Activated CD8-positive, alpha-beta T cell treated with anti-CD3 and anti-CD28 coated beads for 36 hours (primary cell): ENCODE measurements at regions not wholly inside any gene's neighbourhood (a gene's known extent, or its start where the extent isn't known, plus 50 kb on each side); places are given as distances from the start of the nearest gene placed in this dataset.

Source experiments
- ATAC-seq: fragments of 200-7000 bp; cut with Tn5 transposase; one replicate; pipeline ENCODE4 v1.10.0; 2021; ENCODE audit warnings: mild to moderate bottlenecking, moderate library complexity
- CTCF ChIA-PET: fragments of 350-600 bp; sonication (Branson Sonifier 250); formaldehyde crosslinking; loops from one replicate; lab custom pipeline; 2021; ENCODE audit warnings: antibody characterized with exemption; lab: Charles Lee
- POLR2A ChIA-PET: fragments of 350-600 bp; sonication (Branson Sonifier 250); formaldehyde crosslinking; loops from one replicate; lab custom pipeline; 2021; ENCODE audit warnings: antibody characterized with exemption; lab: Charles Lee
- DNase-seq: peaks from one replicate; pipeline ENCODE4 v3.0.0-alpha.2; 2020
- H3K27ac Mint-ChIP-seq: one replicate; pipeline ENCODE4 v1.8.0; 2021; ENCODE audit warnings: mild to moderate bottlenecking, mixed read lengths
- H3K27me3 Mint-ChIP-seq: one replicate; pipeline ENCODE4 v1.8.0; 2021; ENCODE audit warnings: mixed read lengths
- H3K36me3 Mint-ChIP-seq: one replicate; pipeline ENCODE4 v1.8.0; 2021; ENCODE audit warnings: low read depth, mixed read lengths
- H3K4me1 Mint-ChIP-seq: one replicate; pipeline ENCODE4 v1.8.0; 2021; ENCODE audit warnings: low read depth, mixed read lengths
- H3K4me3 Mint-ChIP-seq: one replicate; pipeline ENCODE4 v1.8.0; 2021; ENCODE audit warnings: mild to moderate bottlenecking, moderate library complexity, mixed read lengths
- H3K9me3 Mint-ChIP-seq: one replicate; pipeline ENCODE4 v1.8.0; 2021; ENCODE audit warnings: mixed read lengths
- intact Hi-C: fragments of 100-400 bp; cut with micrococcal nuclease; formaldehyde crosslinking; loops from one replicate; pipeline ENCODE4 v1.10.0; 2022
- TF ChIP-seq, protein P1 (sequence below): fragments of 200-600 bp; IDR thresholded peaks from one replicate; pipeline ENCODE4 v1.8.0; 2022; ENCODE audit warnings: antibody characterized with exemption, mild to moderate bottlenecking

DNA sequence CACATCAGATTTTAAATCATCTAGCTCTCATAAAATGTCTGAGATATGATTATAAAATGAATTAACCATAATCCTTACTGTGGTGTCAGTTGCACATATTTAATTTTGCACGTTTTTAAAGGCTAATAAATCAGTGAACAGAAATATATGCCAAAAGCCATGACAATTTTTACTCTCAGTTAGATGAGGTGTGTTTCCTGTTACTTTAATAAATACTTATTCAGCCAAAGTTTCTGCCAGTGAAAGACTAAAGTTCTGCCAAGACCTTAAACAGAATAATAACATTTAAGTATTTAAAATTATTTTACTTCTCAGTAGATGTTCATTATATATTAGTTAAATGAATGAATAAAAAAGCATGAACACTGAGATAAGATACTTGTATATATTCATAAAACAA, 1150.1 kb downstream of the NAALADL2 start:
- peaks cover 2% of the 10 kb centered on the region for H3K9me3 Mint-ChIP-seq
- CTCF ChIA-PET: no interaction called here
- no peak for DNase-seq
- H3K27me3 Mint-ChIP-seq: no peaks in the 10 kb centered on the region
- TF ChIP-seq, protein P1, sequence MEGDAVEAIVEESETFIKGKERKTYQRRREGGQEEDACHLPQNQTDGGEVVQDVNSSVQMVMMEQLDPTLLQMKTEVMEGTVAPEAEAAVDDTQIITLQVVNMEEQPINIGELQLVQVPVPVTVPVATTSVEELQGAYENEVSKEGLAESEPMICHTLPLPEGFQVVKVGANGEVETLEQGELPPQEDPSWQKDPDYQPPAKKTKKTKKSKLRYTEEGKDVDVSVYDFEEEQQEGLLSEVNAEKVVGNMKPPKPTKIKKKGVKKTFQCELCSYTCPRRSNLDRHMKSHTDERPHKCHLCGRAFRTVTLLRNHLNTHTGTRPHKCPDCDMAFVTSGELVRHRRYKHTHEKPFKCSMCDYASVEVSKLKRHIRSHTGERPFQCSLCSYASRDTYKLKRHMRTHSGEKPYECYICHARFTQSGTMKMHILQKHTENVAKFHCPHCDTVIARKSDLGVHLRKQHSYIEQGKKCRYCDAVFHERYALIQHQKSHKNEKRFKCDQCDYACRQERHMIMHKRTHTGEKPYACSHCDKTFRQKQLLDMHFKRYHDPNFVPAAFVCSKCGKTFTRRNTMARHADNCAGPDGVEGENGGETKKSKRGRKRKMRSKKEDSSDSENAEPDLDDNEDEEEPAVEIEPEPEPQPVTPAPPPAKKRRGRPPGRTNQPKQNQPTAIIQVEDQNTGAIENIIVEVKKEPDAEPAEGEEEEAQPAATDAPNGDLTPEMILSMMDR: no peak
- no peak for ATAC-seq
- POLR2A ChIA-PET: interaction anchor here (0.5 kb wide), 1 partner anchor 1580 kb away, joined by 4 read pairs; no protein-coding TSS in a partner anchor
- no peak overlapping the region for H3K4me3 Mint-ChIP-seq
- H3K27ac Mint-ChIP-seq: no peak overlapping the region
- intact Hi-C loops: no loop called here
- H3K4me1 Mint-ChIP-seq: no peaks in the 10 kb centered on the region
- H3K36me3 Mint-ChIP-seq: no peaks in the 10 kb centered on the region

DNA sequence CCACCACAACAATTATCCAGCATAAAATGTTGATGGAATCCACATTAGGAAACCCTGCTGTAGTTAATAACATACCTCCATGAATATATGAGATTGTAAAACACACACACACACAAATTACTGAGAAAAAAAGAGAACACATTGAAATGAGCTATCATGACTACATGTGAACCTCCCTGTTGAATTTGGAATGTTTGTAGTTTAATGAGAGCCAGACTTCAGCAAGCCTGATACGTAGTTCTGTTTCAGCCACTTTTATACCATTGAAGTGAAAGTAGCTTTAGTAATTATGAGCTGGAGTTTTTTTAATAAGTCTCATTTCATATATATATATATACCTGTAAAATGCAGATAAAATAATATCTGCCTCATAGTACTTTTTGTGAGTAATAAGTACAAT, 1146.4 kb downstream of the NAALADL2 start:
- Mint-ChIP-seq H3K27ac (no peak overlapping the region), H3K4me3 (no peak overlapping the region), H3K27me3 (no peaks in the 10 kb centered on the region), H3K36me3 (no peaks in the 10 kb centered on the region), H3K9me3 (peaks cover 4% of the 10 kb centered on the region), H3K4me1 (no peaks in the 10 kb centered on the region)
- intact Hi-C loops: no loop called here
- CTCF ChIA-PET: no interaction called here
- ATAC-seq (no peak), DNase-seq (no peak)
- POLR2A ChIA-PET: no interaction called here
- TF ChIP-seq, protein P1: no peak

DNA sequence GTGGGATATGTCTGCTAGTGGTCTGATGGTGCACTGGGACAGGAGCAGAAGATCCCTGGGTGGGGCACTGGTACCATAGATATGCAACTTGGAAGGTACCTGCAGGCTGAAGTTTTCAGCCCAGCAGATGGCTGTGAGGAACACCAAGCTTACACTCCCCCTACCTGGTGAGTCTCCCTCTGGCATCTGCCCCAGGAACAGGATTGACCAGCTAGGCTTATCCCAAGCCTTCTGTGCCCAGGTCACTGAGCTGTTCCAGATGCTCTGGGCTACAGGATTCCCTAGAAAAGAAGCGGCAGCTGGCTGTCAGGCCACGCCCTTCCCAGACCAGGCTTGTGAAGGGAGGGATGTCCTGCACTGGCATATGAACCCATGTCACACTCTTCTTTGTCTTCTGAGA, 1130.0 kb downstream of the NAALADL2 start:
- ATAC-seq: no peak

DNA sequence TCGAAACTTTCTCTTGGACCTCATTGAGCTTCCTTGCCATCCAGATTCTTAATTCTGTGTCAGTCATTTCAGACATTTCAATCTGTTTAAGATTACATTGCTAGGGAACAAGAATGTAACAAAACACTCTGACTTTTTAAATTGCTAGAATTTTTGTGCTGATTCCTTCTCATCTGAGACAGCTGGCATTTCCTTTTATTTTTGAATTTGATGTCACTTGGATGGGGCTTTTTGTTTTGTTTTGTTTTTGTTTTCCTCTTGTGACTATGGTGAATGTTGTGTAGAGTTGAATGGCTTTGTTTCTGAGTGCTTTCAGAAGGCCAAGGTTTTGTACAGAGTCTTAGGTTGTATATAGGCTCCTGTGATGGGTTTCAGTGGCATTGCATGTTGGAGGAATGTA, 1129.3 kb downstream of the NAALADL2 start:
- H3K4me1 Mint-ChIP-seq: no peaks in the 10 kb centered on the region
- ATAC-seq (no peak), DNase-seq (no peak)
- intact Hi-C loops: no loop called here
- no peaks in the 10 kb centered on the region for H3K27me3 Mint-ChIP-seq
- ChIA-PET CTCF (no interaction called here), POLR2A (no interaction called here)
- H3K36me3 Mint-ChIP-seq: no peaks in the 10 kb centered on the region
- no peak overlapping the region for H3K27ac Mint-ChIP-seq
- TF ChIP-seq, protein P1: no peak
- peaks cover 9% of the 10 kb centered on the region for H3K9me3 Mint-ChIP-seq
- no peak overlapping the region for H3K4me3 Mint-ChIP-seq

More for the DNA sequence above, 1130.0 kb downstream of the NAALADL2 start:
- H3K4me1 Mint-ChIP-seq: no peaks in the 10 kb centered on the region
- H3K4me3 Mint-ChIP-seq: no peak overlapping the region
- ChIA-PET CTCF (no interaction called here), POLR2A (no interaction called here)
- no peaks in the 10 kb centered on the region for H3K27me3 Mint-ChIP-seq
- peaks cover 9% of the 10 kb centered on the region for H3K9me3 Mint-ChIP-seq
- intact Hi-C loops: no loop called here
- TF ChIP-seq, protein P1: no peak
- H3K36me3 Mint-ChIP-seq: no peaks in the 10 kb centered on the region
- H3K27ac Mint-ChIP-seq: no peak overlapping the region
- no peak for DNase-seq

DNA sequence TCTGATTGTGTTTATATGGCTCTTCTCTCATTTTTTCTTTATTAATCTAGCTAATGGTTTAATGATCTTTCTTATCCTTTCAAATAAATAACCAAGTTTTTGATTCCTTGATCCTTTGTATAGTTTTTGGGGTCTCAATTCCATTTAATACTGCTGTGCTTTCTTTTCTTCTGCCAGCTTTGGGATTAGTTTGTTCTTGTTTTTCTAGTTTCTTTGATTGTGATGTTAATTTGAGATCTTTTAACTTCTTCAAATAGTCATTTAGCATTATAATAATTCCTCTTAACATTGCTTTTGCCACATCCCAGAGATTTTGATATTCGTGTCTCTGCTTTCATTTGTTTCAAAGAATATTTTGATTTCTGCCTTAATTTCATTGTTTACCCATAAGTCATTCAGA, 1126.6 kb downstream of the NAALADL2 start:
- DNase-seq (no peak), ATAC-seq (no peak)
- POLR2A ChIA-PET: no interaction called here
- Mint-ChIP-seq H3K27me3 (no peaks in the 10 kb centered on the region), H3K27ac (no peak overlapping the region), H3K4me1 (no peaks in the 10 kb centered on the region), H3K9me3 (peaks cover 9% of the 10 kb centered on the region), H3K36me3 (no peaks in the 10 kb centered on the region), H3K4me3 (no peak overlapping the region)
- CTCF ChIA-PET: no interaction called here
- TF ChIP-seq, protein P1: no peak
- intact Hi-C loops: no loop called here
